ENCODE measurements at regions not wholly inside any gene's neighbourhood (a gene's known extent, or its start where the extent isn't known, plus 50 kb on each side); places are given as distances from the start of the nearest gene placed in this dataset.

- TF ChIP-seq CTCF (IDR thresholded peaks at IDR 0.05; ENCODE audit: low read depth, low read length) (no peak), EZH2phosphoT487 (IDR thresholded peaks at IDR 0.05; ENCODE audit: low read depth) (no peak)
Measured at GRCh38 chr16:5176505-5176904, 78.9 kb upstream of the EEF2KMT start.
